ENCODE measurements at regions not wholly inside any gene's neighbourhood (a gene's known extent, or its start where the extent isn't known, plus 50 kb on each side); places are given as distances from the start of the nearest gene placed in this dataset.
"Not testable (repeated sequence)": the region's sequence is repeated elsewhere in the genome, so short reads cannot be mapped to it uniquely, and the experiment has no call there.

DNA sequence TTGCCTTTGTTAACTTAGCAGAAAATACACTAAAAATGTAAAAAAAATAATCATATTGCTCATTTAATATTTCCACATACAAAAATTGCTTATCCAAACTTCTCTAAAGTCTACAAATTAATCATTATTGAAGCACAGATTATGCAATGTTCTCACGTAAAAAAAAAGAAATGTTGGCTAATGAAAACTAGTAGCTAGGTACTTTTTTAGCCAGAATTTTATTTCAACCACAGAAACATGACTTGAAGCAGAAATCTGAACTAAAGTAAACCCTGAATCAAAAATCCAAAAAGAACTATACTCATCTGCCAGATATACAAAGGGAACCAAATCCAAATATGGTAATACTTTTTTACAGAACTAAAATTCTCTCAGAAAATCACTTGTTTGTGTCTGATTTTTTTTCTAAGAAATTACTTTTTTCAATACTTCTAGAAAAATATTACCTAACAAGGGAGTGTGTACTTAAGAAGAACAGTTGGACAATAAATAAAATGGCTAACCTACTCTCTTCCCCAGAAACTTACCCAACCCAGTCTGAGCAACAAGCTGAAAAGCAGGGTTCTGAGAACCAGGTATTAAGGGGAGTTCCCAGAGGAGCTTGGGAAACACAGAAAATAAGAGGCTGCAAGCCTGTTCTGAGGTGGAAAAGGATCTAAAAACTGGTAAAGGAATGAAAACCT lies 78.4 kb upstream of the RAP1B start:
- peaks cover 2% of the 10 kb centered on the region for H3K9me3 Mint-ChIP-seq
- H3K27me3 Mint-ChIP-seq, result no peaks in the 10 kb centered on the region
- DNase-seq, result no peak
- no peak overlapping the region for H3K4me3 Mint-ChIP-seq
- CTCF ChIA-PET, result interaction anchor here (0.6 kb wide), 4 partner anchors 34 to 157 kb away, joined by 3 to 4 read pairs (median 3); no protein-coding TSS in a partner anchor
- POLR2A ChIA-PET, result no interaction called here
- no peak overlapping the region for H3K27ac Mint-ChIP-seq
- peaks cover 21% of the 10 kb centered on the region for H3K4me1 Mint-ChIP-seq
- H3K36me3 Mint-ChIP-seq (ENCODE audit: low read depth), result peaks cover 12% of the 10 kb centered on the region

DNA sequence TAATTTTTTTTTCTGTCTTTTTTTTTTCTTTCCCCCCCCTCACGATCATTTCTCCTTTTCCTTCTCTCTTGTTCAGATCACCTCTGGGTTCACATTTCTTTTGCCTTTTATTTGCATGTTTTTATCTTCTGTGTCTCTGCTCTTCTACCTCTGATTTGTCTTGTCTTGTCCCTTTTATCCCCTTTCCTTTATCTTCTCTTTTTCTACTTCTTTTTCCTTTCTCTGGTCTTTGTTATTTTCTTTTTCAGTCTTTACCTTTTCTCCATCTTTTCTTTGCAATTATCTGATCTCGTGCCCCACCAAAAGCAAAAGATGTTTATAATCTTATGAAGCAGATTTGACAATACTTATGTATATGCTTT lies 77.8 kb upstream of the RAP1B start:
- CTCF ChIA-PET, result interaction anchor here (0.6 kb wide), 1 partner anchor 34 kb away, joined by 3 read pairs; no protein-coding TSS in a partner anchor

GRCh38 chr12:68534108-68534507 lies 76.6 kb upstream of the RAP1B start:
- peaks cover 20% of the 10 kb centered on the region for H3K36me3 Mint-ChIP-seq (ENCODE audit: low read depth)
- H3K27ac Mint-ChIP-seq, result no peak overlapping the region
- DNase-seq, result no peak
- ChIA-PET CTCF (interaction anchor here (0.6 to 1.2 kb wide), 2 partner anchors 15 to 121 kb away, joined by 3 to 4 read pairs; no protein-coding TSS in a partner anchor), POLR2A (no interaction called here)
- peaks cover 37% of the 10 kb centered on the region for H3K4me1 Mint-ChIP-seq
- H3K27me3 Mint-ChIP-seq, result no peaks in the 10 kb centered on the region
- peaks cover 3% of the 10 kb centered on the region for H3K9me3 Mint-ChIP-seq
- no peak overlapping the region for H3K4me3 Mint-ChIP-seq

More for the DNA sequence above, 77.8 kb upstream of the RAP1B start:
- no peaks in the 10 kb centered on the region for H3K27me3 Mint-ChIP-seq
- peaks cover 26% of the 10 kb centered on the region for H3K4me1 Mint-ChIP-seq
- DNase-seq, result no peak
- H3K9me3 Mint-ChIP-seq, result no peaks in the 10 kb centered on the region
- no peak overlapping the region for H3K4me3 Mint-ChIP-seq
- H3K27ac Mint-ChIP-seq, result no peak overlapping the region
- POLR2A ChIA-PET, result no interaction called here
- peaks cover 11% of the 10 kb centered on the region for H3K36me3 Mint-ChIP-seq (ENCODE audit: low read depth)

DNA sequence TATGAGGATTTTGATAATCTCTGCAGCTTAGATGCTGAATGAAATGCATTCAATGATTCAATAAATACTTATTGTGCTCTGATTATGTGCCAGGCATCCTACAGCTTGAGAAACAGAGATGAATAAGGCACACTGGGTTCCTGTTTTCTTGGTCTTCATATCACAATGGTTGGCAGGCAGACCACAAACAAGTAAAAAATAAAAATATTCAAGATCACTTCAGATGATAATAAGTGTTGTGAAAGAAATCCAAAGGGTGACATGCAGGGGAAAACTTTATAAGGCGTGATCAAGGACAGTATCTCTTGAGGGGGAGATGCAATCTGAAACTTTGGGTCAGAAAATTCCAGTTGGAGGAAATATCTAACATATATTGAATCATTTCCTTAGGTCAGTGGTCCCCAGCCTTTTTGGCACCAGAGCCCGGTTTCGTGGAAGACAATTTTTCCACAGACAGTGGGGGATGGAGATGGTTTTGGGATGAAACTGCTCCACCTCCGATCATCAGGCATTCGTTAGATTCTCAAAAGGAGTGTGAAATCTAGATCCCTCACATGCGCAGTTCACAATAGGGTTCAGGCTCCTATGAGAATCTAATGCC lies 73.7 kb upstream of the RAP1B start:
- peaks cover 12% of the 10 kb centered on the region for H3K9me3 Mint-ChIP-seq
- no peak for DNase-seq
- H3K27ac Mint-ChIP-seq, result no peak overlapping the region
- peaks cover 36% of the 10 kb centered on the region for H3K36me3 Mint-ChIP-seq (ENCODE audit: low read depth)
- H3K4me1 Mint-ChIP-seq, result peaks cover 65% of the 10 kb centered on the region
- POLR2A ChIA-PET, result no interaction called here
- H3K27me3 Mint-ChIP-seq, result no peaks in the 10 kb centered on the region
- no peak overlapping the region for H3K4me3 Mint-ChIP-seq
- CTCF ChIA-PET, result interaction anchor here (0.5 to 1.6 kb wide), 2 partner anchors 40 to 57 kb away, joined by 3 read pairs; no protein-coding TSS in a partner anchor

DNA sequence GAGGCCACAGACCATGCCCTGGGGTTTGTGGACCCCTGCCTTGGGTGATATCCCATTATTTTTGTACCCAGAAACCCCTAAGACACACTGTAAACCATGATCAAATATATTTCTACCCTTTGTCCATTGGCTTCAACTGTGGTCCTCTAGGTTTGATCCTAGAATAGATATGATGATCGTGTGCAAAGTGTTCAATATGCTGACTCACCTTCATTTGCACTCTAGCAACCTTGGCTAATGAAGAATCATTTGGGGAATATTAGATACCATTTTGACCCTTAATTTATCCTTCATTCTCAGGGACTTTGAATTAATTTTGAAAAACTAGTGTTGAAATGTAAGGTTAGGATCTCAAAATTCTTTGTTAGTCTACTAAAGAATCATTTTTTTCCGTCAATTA lies 73.1 kb upstream of the RAP1B start:
- H3K27me3 Mint-ChIP-seq, result no peaks in the 10 kb centered on the region
- peaks cover 36% of the 10 kb centered on the region for H3K36me3 Mint-ChIP-seq (ENCODE audit: low read depth)
- peaks cover 66% of the 10 kb centered on the region for H3K4me1 Mint-ChIP-seq
- CTCF ChIA-PET, result interaction anchor here (1.0 to 1.6 kb wide), 4 partner anchors 10 to 40 kb away, joined by 3 read pairs; no protein-coding TSS in a partner anchor
- H3K4me3 Mint-ChIP-seq, result no peak overlapping the region
- peaks cover 16% of the 10 kb centered on the region for H3K9me3 Mint-ChIP-seq
- no peak for DNase-seq
- no peak overlapping the region for H3K27ac Mint-ChIP-seq
- POLR2A ChIA-PET, result no interaction called here

- peak overlapping the region; percentile 56 for H3K4me3 Mint-ChIP-seq
- H3K27me3 Mint-ChIP-seq, result no peaks in the 10 kb centered on the region
- peaks cover 20% of the 10 kb centered on the region for H3K9me3 Mint-ChIP-seq
- peak; percentile 86 for DNase-seq
- H3K4me1 Mint-ChIP-seq, result peaks cover 63% of the 10 kb centered on the region
- POLR2A ChIA-PET, result no interaction called here
- H3K27ac Mint-ChIP-seq, result peak overlapping the region; percentile 89
- CTCF ChIA-PET, result interaction anchor here (0.8 to 1.4 kb wide), 4 partner anchors 8 to 29 kb away, joined by 3 read pairs; no protein-coding TSS in a partner anchor
- H3K36me3 Mint-ChIP-seq (ENCODE audit: low read depth), result peaks cover 31% of the 10 kb centered on the region
These were observed 71.7 kb upstream of the RAP1B start for GRCh38 chr12:68538726-68539614.

GRCh38 chr12:68539615-68539952 lies 71.1 kb upstream of the RAP1B start:
- H3K36me3 Mint-ChIP-seq (ENCODE audit: low read depth), result peaks cover 31% of the 10 kb centered on the region
- H3K27me3 Mint-ChIP-seq, result no peaks in the 10 kb centered on the region
- H3K4me3 Mint-ChIP-seq, result peak overlapping the region; percentile 56
- no peak for DNase-seq
- peak overlapping the region; percentile 89 for H3K27ac Mint-ChIP-seq
- POLR2A ChIA-PET, result no interaction called here
- peaks cover 63% of the 10 kb centered on the region for H3K4me1 Mint-ChIP-seq
- CTCF ChIA-PET, result interaction anchor here (0.8 kb wide), 1 partner anchor 21 kb away, joined by 3 read pairs; no protein-coding TSS in a partner anchor
- H3K9me3 Mint-ChIP-seq, result peaks cover 20% of the 10 kb centered on the region

DNA sequence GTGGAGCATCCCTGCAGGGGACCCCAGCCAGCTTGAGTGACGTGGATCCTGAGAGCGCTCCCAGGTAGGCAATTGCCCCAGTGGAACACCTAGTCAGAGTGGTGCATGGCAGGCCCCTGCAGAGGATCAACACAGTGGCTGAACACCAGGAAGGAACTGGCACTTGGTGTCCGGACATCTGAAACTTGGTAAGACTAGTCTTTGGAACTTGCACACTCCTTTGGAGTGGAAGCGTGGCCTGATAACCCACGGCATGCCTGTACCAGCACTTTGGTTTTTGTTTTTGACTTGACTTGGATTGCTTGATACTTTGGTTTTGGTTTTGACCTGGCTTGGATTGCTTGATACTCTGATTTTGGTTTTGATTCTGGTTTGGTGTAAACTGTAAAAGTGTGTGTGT lies 69.9 kb upstream of the RAP1B start:
- DNase-seq, result not testable (repeated sequence)
- peak overlapping the region; percentile 78 for H3K27ac Mint-ChIP-seq

DNA sequence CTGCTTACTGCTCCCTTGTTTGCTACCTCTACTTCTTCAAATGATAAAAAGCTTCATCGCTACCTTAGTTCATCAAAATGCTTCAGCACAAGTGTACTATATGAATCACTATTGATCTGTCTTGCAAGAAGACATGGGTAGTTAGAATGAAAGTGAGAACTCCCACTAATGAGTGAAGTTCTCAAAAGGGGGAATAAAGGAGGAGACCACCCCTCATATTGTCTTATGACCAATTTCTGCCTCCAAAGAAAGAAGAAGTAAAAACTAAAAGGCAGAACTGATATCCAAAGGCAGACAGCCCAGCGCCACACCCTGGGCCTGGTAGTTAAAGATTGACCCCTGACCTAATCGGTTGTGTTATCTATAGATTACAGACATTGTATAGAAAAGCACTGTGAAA lies 63.4 kb upstream of the RAP1B start:
- POLR2A ChIA-PET, H3K27ac Mint-ChIP-seq, H3K4me1 Mint-ChIP-seq, H3K27me3 Mint-ChIP-seq, DNase-seq, H3K4me3 Mint-ChIP-seq: not testable (repeated sequence)
- CTCF ChIA-PET, result interaction anchor here (0.9 kb wide), 1 partner anchor 9 kb away, joined by 3 read pairs; no protein-coding TSS in a partner anchor
- H3K9me3 Mint-ChIP-seq, result peaks cover 43% of the 10 kb centered on the region
- H3K36me3 Mint-ChIP-seq (ENCODE audit: low read depth), result peaks cover 16% of the 10 kb centered on the region

More for the DNA sequence above, 69.9 kb upstream of the RAP1B start:
- CTCF ChIA-PET, H3K4me3 Mint-ChIP-seq, POLR2A ChIA-PET, H3K27me3 Mint-ChIP-seq: not testable (repeated sequence)
- peaks cover 63% of the 10 kb centered on the region for H3K4me1 Mint-ChIP-seq
- peaks cover 31% of the 10 kb centered on the region for H3K36me3 Mint-ChIP-seq (ENCODE audit: low read depth)
- H3K9me3 Mint-ChIP-seq, result peaks cover 23% of the 10 kb centered on the region

GRCh38 chr12:68552605-68553195 lies 58.0 kb upstream of the RAP1B start:
- H3K4me3 Mint-ChIP-seq; DNase-seq; H3K4me1 Mint-ChIP-seq; H3K27ac Mint-ChIP-seq; POLR2A ChIA-PET; H3K36me3 Mint-ChIP-seq (ENCODE audit: low read depth): not testable (repeated sequence)
- Mint-ChIP-seq H3K9me3 (peaks cover 25% of the 10 kb centered on the region), H3K27me3 (peaks cover 11% of the 10 kb centered on the region)
- CTCF ChIA-PET, result interaction anchor here (0.5 to 0.6 kb wide), 2 partner anchors 17 to 196 kb away, joined by 3 to 4 read pairs; no protein-coding TSS in a partner anchor

GRCh38 chr12:68557011-68557730 lies 53.5 kb upstream of the RAP1B start:
- Mint-ChIP-seq H3K4me1 (peaks cover 13% of the 10 kb centered on the region), H3K36me3 (ENCODE audit: low read depth) (peaks cover 3% of the 10 kb centered on the region), H3K4me3 (no peak overlapping the region), H3K9me3 (peaks cover 2% of the 10 kb centered on the region), H3K27ac (no peak overlapping the region), H3K27me3 (peaks cover 11% of the 10 kb centered on the region)
- ChIA-PET POLR2A (no interaction called here), CTCF (no interaction called here)
- no peak for DNase-seq

DNA sequence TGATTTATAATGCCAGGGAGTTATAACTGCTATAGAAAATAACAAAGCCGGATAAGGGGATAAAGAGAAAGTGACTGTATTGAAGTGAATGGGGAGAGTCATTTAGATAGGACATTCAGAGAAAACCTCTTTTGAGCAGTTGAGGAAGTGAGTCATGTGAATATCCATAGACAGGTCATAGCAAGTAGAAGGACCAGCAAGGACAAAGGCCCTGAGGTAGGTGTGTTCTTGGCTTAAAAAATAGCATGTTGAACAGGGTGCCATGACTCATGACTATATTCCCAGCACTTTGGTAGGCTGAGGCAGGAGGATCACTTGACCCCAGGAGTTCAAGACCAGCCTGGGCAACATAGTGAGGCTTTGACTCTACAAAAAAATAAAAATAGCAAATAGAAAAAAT lies 51.5 kb upstream of the RAP1B start:
- Mint-ChIP-seq H3K9me3 (peaks cover 2% of the 10 kb centered on the region), H3K4me3 (no peak overlapping the region), H3K27me3 (peaks cover 11% of the 10 kb centered on the region), H3K36me3 (ENCODE audit: low read depth) (peaks cover 3% of the 10 kb centered on the region), H3K27ac (no peak overlapping the region), H3K4me1 (peaks cover 14% of the 10 kb centered on the region)
- CTCF ChIA-PET, result interaction anchor here (1.5 kb wide), 1 partner anchor 9 kb away, joined by 3 read pairs; no protein-coding TSS in a partner anchor
- no peak for DNase-seq
- POLR2A ChIA-PET, result no interaction called here
